Activated naive CD8-positive, alpha-beta T cell treated with anti-CD3 and anti-CD28 coated beads, Interleukin-2, amount 10 ng/mL, durations not matched to agents 7 days and 5 days (primary cell): ENCODE measurements at regions not wholly inside any gene's neighbourhood (a gene's known extent, or its start where the extent isn't known, plus 50 kb on each side); places are given as distances from the start of the nearest gene placed in this dataset.
"Not testable (repeated sequence)": the region's sequence is repeated elsewhere in the genome, so short reads cannot be mapped to it uniquely, and the experiment has no call there.

Experiments
- ATAC-seq: fragments of 150-1000 bp; cut with Tn5 transposase; one replicate; pipeline ENCODE4 v1.10.0; 2021; ENCODE audit warnings: low read depth, moderate library complexity
- POLR2A ChIA-PET: fragments of 350-600 bp; sonication (Branson Sonifier 250); formaldehyde crosslinking; loops from one replicate; lab custom pipeline; 2021; ENCODE audit warnings: antibody characterized with exemption; lab: Charles Lee
- DNase-seq: peaks from one replicate; pipeline ENCODE4 v3.0.0; 2021
- H3K27ac Mint-ChIP-seq: one replicate; pipeline ENCODE4 v1.8.0; 2022; ENCODE audit warnings: mild to moderate bottlenecking, mixed read lengths
- H3K27me3 Mint-ChIP-seq: one replicate; pipeline ENCODE4 v1.8.0; 2022; ENCODE audit warnings: mild to moderate bottlenecking, moderate library complexity, mixed read lengths
- H3K36me3 Mint-ChIP-seq: one replicate; pipeline ENCODE4 v1.8.0; 2021; ENCODE audit warnings: mild to moderate bottlenecking, mixed read lengths
- H3K4me1 Mint-ChIP-seq: one replicate; pipeline ENCODE4 v1.8.0; 2021; ENCODE audit warnings: mixed read lengths
- H3K4me3 Mint-ChIP-seq: one replicate; pipeline ENCODE4 v1.8.0; 2022; ENCODE audit warnings: mild to moderate bottlenecking, moderate library complexity, mixed read lengths
- H3K9me3 Mint-ChIP-seq: one replicate; pipeline ENCODE4 v1.8.0; 2021; ENCODE audit warnings: mixed read lengths

DNA sequence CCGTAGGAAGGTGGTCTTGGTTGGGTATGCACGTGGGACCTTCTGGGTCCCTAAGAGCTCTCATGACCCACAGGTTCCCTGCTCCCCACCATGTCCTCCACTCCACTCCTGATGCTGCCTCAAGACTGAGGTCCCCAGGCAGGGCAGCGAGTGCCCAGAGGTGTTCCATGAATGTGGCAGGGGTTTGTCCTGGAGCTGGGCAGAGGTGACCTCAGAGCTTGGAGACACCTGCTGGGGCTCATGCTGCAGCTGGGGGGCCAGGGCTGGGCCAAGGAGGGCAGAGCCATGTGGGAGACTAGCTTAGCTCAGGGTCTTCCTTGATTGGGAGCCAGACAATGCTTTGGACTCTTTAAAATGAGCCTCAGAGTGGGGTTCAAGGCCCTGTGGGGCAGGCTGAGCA, 74.0 kb upstream of the PITX1 start:
- no peaks in the 10 kb centered on the region for H3K36me3 Mint-ChIP-seq
- peaks cover 2% of the 10 kb centered on the region for H3K27me3 Mint-ChIP-seq
- ATAC-seq (no peak), DNase-seq (no peak)
- H3K4me1 Mint-ChIP-seq = no peaks in the 10 kb centered on the region
- H3K4me3 Mint-ChIP-seq = no peak overlapping the region
- H3K27ac Mint-ChIP-seq = no peak overlapping the region
- H3K9me3 Mint-ChIP-seq = no peaks in the 10 kb centered on the region
- POLR2A ChIA-PET = no interaction called here

DNA sequence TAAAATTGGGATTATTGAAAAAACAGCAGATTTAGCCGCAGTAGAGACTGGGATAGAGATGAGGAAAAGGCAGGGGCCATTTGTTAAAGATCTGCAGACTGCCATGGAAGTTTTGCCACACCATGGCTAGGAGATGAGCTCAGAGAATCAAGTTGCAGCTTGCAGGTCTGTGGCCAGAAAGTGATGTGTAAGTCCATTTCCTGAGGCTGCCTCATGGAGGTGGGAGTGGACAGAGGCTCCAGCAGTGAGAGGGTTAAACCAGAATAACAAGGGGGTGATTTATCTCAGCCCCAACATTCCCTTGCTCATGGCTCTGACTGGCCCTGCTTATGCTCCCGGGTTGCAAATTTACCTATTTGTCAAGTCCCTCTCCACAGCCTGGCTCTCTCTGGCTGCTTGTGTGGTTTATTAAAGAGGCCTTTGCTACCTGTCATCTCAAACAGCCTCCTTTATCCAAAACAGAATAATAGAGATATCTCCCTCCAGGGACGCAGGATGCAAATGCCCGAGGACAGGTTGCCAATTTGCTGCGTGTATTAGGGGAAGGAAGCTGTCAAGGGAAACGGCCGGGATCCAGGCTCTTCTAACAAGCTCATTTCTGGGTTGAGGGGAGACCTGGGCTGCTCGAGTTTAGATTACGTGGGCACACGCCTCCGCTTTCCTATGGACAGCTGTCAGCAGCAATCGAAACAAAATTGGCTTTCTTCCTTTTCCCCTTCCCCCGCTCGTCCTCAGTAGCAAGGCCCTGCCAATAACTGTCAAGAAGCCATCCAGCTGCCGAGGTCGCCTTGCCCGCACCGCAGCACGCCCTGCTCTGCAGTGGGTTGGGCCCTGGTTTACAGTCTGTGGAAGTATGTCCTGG, 72.8 kb upstream of the PITX1 start:
- no peak for DNase-seq
- Mint-ChIP-seq H3K27ac (no peak overlapping the region), H3K36me3 (no peaks in the 10 kb centered on the region), H3K27me3 (peaks cover 2% of the 10 kb centered on the region), H3K9me3 (no peaks in the 10 kb centered on the region), H3K4me3 (no peak overlapping the region), H3K4me1 (no peaks in the 10 kb centered on the region)
- no peak for ATAC-seq
- POLR2A ChIA-PET = interaction anchor here (0.6 kb wide), 1 partner anchor 113 kb away, joined by 3 read pairs; no protein-coding TSS in a partner anchor

DNA sequence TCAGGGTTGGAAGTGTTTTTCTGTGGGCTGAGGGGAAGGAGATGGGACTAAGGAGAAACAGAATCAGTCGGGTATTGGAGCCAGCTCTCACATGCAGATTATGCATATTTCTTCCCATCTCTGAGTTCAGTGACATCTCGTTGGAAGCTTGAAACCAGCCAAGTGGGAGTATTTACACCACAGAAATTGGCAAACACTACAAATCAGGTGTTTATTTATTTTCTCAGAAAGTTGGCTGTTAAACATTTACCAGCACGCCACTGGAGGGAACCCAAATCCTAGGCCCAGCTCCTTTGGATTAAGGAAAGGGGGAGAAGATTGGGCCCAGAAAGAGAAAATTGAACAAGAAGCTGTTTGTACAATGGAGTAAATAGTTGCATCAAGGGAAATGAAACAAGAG, 72.1 kb upstream of the PITX1 start:
- Mint-ChIP-seq H3K27me3 (peaks cover 2% of the 10 kb centered on the region), H3K4me3 (no peak overlapping the region)
- POLR2A ChIA-PET = no interaction called here

DNA sequence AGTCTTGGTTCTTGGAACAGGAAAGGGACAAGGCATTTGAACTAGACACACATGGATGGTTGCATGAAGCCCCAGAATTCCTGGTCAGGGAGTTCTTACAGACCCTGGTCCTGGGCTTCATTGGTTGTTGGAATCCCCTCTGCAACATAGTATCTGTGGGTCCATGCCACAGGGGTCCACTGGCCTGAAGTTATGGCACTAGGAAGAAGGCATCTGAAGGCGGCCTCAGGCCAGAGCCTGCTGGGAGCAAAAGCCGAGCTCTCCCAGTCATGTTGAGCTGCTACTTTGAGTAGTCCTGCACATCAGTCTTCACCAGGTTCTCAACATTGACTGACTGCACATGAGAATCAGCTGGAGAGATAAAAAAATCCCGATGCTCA, 71.1 kb upstream of the PITX1 start:
- no peak overlapping the region for H3K4me3 Mint-ChIP-seq
- no peaks in the 10 kb centered on the region for H3K9me3 Mint-ChIP-seq
- H3K27me3 Mint-ChIP-seq = peaks cover 2% of the 10 kb centered on the region
- ATAC-seq = no peak
- no peaks in the 10 kb centered on the region for H3K36me3 Mint-ChIP-seq
- no peaks in the 10 kb centered on the region for H3K4me1 Mint-ChIP-seq
- POLR2A ChIA-PET = no interaction called here
- DNase-seq = no peak
- no peak overlapping the region for H3K27ac Mint-ChIP-seq

More for the DNA sequence above, 72.1 kb upstream of the PITX1 start:
- H3K9me3 Mint-ChIP-seq = no peaks in the 10 kb centered on the region
- H3K27ac Mint-ChIP-seq = no peak overlapping the region
- no peaks in the 10 kb centered on the region for H3K4me1 Mint-ChIP-seq
- ATAC-seq (no peak), DNase-seq (no peak)
- H3K36me3 Mint-ChIP-seq = no peaks in the 10 kb centered on the region

DNA sequence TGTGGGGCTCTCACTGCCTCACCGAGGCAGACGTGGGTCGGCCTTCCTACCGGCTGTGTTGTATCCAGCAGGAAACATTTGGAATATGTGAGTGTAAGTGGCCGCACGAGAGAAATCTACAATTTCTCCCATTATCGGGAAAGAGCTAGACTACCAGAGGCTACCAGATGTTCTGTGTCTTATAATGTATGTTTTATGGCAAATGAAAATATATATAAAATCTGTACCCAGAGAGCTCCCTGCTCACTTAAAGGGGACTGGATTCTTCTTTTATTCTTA, 69.5 kb upstream of the PITX1 start:
- Mint-ChIP-seq H3K27me3 (peaks cover 4% of the 10 kb centered on the region), H3K9me3 (no peaks in the 10 kb centered on the region), H3K27ac (no peak overlapping the region), H3K36me3 (no peaks in the 10 kb centered on the region), H3K4me1 (no peaks in the 10 kb centered on the region), H3K4me3 (no peak overlapping the region)
- ATAC-seq (no peak), DNase-seq (no peak)
- POLR2A ChIA-PET = no interaction called here

DNA sequence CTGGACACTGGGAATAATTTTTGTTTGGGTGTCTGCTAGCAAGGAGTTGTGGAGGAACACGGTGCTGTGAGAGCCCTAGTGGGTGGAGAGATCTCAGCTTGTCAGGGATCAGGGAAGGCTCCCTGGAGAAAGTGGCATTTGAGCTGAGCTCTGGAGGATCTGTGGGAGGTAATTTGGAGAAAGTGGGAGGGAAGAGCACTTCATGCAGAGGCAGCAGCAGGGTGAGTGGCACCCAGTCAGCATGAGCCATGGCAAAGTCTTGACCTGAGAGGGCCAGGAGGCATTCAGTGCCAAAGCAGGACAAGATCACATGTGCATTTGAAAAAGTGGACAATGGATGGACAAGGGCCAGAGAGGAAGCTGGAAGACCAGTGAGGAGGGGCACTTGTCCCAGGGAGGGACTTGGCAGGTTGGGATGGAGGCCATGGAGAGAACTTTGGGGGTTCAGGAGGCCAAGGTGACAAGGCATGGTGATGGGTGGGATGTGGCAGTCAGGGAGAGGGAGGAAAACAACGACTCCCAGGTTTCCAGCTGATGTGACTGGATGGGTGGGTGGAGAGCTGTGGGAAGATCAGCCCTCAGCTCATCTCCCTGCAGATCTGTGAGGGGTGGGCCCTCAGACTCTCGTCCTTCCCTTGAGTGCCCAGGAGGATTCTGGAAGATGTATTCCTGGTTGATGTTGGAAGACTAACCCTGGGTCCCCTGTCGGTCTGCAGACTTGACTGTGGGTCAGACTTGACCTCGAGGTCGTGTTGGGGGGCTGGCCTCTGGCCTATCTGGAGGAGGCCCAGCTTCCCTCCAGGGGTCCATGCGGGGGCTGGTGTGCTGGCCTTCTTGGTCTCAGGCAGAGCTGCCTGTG, 68.9 kb upstream of the PITX1 start:
- Mint-ChIP-seq H3K27me3 (peaks cover 4% of the 10 kb centered on the region), H3K4me3 (no peak overlapping the region), H3K4me1 (no peaks in the 10 kb centered on the region), H3K27ac (no peak overlapping the region), H3K36me3 (no peaks in the 10 kb centered on the region), H3K9me3 (no peaks in the 10 kb centered on the region)
- ATAC-seq (no peak), DNase-seq (no peak)
- POLR2A ChIA-PET = no interaction called here

DNA sequence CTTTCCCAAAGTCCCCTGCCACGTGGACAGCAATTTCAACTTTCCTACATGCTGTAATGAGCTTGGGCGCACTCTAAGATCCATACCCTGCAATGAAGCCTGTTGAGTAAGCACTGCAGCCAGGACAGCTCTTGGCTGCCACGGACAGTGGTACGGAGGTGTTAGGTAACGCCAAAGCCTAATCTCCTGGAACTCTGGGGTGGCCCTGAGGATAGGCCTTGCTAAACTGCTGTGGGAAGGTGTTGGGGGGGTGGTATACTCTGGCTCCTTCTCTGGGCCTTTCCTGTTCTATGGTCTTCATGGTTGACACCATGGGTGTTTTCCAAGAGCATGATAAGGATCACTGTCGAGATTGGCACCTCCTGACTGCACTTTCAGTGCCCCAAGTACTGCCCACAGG, 66.4 kb upstream of the PITX1 start:
- DNase-seq (no peak), ATAC-seq (no peak)
- no peaks in the 10 kb centered on the region for H3K36me3 Mint-ChIP-seq
- no peak overlapping the region for H3K4me3 Mint-ChIP-seq
- H3K4me1 Mint-ChIP-seq = no peaks in the 10 kb centered on the region
- POLR2A ChIA-PET = no interaction called here
- H3K9me3 Mint-ChIP-seq = no peaks in the 10 kb centered on the region
- peaks cover 9% of the 10 kb centered on the region for H3K27me3 Mint-ChIP-seq
- H3K27ac Mint-ChIP-seq = no peak overlapping the region

DNA sequence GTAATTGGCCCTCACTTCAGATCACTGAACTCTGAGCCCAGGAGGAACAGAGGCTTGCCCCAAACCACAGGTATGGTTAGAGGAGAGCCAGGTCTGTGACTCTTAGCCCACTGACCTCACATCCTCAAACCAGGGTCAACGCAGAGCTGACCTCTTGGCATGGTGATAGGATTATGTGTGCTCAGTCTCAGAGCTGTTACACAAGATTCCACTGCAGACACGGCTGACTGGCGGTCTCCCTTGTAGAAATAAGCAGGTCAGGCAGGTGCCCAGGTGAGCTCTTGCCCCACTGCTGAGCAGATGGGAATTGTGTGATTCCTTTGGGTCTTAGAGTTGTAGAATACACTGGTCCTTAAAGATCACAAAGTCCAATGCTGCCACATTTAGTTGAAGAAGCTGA, 66.0 kb upstream of the PITX1 start:
- Mint-ChIP-seq H3K36me3 (no peaks in the 10 kb centered on the region), H3K9me3 (no peaks in the 10 kb centered on the region), H3K4me1 (no peaks in the 10 kb centered on the region), H3K27me3 (peaks cover 9% of the 10 kb centered on the region), H3K27ac (no peak overlapping the region), H3K4me3 (no peak overlapping the region)
- POLR2A ChIA-PET = no interaction called here
- DNase-seq = no peak
- ATAC-seq = no peak

DNA sequence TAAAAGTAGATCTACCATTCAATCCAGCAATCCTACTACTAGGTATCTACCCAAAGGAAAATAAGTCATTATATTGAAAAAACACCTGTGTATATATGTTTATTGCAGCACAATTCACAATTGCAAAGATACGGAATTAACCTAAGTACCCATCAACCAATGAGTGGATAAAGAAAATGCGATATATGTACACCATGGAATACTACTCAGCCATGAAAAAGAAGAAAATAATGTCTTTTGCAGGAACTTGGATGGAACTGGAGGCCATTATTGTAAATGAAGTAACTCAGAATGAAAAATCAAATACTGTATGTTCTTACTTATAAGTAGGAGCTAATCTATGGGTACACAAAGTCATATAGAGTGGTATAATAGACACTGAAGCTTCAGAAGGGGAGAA, 63.4 kb upstream of the PITX1 start:
- no peaks in the 10 kb centered on the region for H3K4me1 Mint-ChIP-seq
- H3K27ac Mint-ChIP-seq = no peak overlapping the region
- H3K36me3 Mint-ChIP-seq = no peaks in the 10 kb centered on the region
- POLR2A ChIA-PET = no interaction called here
- H3K9me3 Mint-ChIP-seq = no peaks in the 10 kb centered on the region
- peaks cover 9% of the 10 kb centered on the region for H3K27me3 Mint-ChIP-seq
- no peak for DNase-seq
- no peak overlapping the region for H3K4me3 Mint-ChIP-seq
- ATAC-seq = no peak

DNA sequence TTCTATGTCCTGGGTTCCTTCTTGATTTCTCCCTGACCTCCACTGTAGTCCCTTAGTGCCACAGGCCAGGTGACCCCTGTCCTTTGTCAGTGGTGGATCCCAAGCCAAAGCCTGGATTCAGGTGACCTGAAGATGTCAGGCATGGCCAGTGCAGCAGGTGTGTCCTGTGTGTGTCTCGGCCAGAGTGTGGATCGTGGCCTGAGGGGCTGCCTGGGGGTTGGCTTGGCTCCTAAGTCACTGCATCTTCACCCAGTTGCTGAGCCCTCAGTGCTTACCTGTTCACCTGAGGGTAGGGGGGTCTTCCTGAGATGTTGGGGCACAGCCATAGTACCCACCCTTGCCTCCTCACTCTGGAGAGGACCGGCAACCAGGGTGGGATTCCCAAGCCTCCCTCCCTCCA, 61.8 kb upstream of the PITX1 start:
- DNase-seq = no peak

DNA sequence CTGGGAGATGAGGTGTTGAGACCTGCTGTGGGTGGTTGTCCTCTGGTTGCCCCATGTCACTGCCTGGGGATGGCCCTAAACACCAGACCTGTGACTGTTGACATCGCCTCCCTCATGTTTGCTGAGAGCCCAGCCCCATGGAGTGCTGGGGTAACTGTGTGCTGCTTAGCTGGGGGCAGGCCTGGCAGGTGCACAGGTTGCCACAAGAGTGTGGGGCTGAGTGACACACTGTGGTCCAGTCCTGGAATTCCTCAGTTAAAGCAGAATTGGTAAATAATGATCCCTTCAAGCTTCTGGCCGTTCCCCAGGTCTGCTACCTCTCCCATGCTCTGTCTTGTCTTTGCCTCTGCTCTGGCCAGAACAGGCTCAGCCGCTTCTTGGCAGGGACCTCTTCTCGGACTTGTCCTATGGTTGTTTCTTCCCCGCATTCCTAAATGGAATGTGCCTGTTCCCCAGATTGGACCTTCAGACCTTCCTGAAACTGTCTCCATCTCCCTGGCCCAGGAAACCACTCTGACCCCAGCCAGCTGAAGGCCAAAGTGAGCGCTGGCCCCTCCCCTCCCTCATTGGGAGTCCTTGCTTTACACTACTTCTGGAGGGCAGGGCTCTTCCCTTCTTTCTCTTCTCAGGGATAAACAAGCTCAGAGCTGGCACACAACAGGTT, 61.2 kb upstream of the PITX1 start:
- Mint-ChIP-seq H3K27ac (no peak overlapping the region), H3K36me3 (no peaks in the 10 kb centered on the region), H3K9me3 (no peaks in the 10 kb centered on the region), H3K27me3 (peaks cover 11% of the 10 kb centered on the region), H3K4me3 (no peak overlapping the region), H3K4me1 (no peaks in the 10 kb centered on the region)
- no peak for DNase-seq
- ATAC-seq = no peak
- POLR2A ChIA-PET = no interaction called here

More for the DNA sequence above, 61.8 kb upstream of the PITX1 start:
- Mint-ChIP-seq H3K9me3 (no peaks in the 10 kb centered on the region), H3K27ac (no peak overlapping the region), H3K36me3 (no peaks in the 10 kb centered on the region), H3K4me3 (no peak overlapping the region), H3K4me1 (no peaks in the 10 kb centered on the region), H3K27me3 (peaks cover 9% of the 10 kb centered on the region)
- POLR2A ChIA-PET = no interaction called here
- ATAC-seq = no peak

DNA sequence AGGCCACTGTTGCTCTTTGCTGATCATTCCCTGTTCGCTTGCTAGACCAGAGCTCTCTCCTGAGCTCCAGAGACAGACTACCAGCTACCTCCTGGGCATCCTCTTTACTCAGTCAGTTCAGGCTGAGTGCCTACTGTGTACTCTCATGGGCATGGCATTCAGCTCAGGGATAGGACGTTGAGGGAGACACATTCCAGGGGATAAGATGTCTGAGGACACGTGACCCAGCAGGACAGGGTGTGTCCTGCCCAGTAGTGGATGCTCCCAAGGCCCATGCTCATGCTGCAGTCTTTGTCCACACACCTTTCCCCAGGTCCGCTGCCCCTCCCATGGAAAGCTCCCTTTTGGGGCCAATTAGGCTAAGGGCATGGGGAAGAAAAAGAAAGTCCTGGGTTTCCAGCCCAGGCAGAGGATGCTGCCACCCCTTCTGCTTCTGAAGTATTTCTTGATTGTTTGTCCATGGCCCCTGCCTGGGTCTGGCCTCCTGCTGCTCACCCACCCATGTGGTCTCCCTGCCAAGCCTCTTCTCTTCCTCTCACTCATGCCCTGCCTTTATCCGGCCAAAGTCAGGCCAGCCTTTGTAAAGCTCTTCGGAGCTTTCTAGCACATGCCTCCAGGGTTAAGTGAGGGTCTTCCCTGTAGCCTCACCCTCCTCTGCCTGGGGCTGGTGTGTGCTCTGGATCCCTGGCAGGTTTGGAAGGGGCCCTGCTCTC, 60.5 kb upstream of the PITX1 start:
- no peaks in the 10 kb centered on the region for H3K4me1 Mint-ChIP-seq
- DNase-seq = no peak
- ATAC-seq = no peak
- no peaks in the 10 kb centered on the region for H3K36me3 Mint-ChIP-seq
- POLR2A ChIA-PET = no interaction called here
- H3K27ac Mint-ChIP-seq = no peak overlapping the region
- H3K4me3 Mint-ChIP-seq = no peak overlapping the region
- H3K9me3 Mint-ChIP-seq = no peaks in the 10 kb centered on the region
- H3K27me3 Mint-ChIP-seq = peaks cover 9% of the 10 kb centered on the region

DNA sequence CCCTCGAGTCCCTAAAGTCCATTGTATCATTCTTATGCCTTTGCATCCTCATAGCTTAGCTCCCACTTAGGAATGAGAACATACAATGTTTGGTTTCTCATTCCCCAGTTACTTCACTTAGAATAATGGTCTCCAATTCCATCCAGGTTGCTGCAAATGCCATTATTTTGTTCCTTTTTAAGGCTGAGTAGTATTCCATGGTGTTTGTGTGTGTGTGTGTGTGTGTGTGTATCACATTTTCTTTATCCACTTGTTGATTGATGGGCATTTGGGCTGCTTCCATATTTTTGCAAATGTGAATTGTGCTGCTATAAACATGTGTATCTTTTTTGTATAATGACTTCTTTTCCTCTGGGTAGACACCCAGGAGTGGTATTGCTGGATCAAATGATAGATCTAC, 59.5 kb upstream of the PITX1 start:
- H3K4me3 Mint-ChIP-seq, ATAC-seq, H3K36me3 Mint-ChIP-seq, H3K9me3 Mint-ChIP-seq, DNase-seq, POLR2A ChIA-PET, H3K4me1 Mint-ChIP-seq, H3K27me3 Mint-ChIP-seq, H3K27ac Mint-ChIP-seq: not testable (repeated sequence)
